HCT116 (cell line): ENCODE measurements at regions not wholly inside any gene's neighbourhood (a gene's known extent, or its start where the extent isn't known, plus 50 kb on each side); places are given as distances from the start of the nearest gene placed in this dataset.

Source experiments
- EZH2phosphoT487 ChIP-seq: fragments of 200-600 bp; IDR thresholded peaks from 2 replicates; pipeline ENCODE4 v1.6.1; 2018; ENCODE audit warnings: antibody characterized with exemption, borderline replicate concordance
- POLR2A ChIP-seq: IDR thresholded peaks from 2 replicates; pipeline ENCODE4 v1.7.0; 2011; ENCODE audit warnings: borderline replicate concordance; ENCODE audit not compliant: insufficient read depth, insufficient read length; ENCODE audit errors: extremely low read depth
- POLR2AphosphoS5 ChIP-seq: IDR thresholded peaks from 2 replicates; pipeline ENCODE4 v1.6.1; 2011; ENCODE audit warnings: mild to moderate bottlenecking, low read depth, low read length, moderate library complexity

- TF ChIP-seq POLR2AphosphoS5 (no peak), POLR2A (no peak), EZH2phosphoT487 (no peak)
These were observed 866.9 kb upstream of the LRRTM1 start for GRCh38 chr2:81171447-81171846.
